H9 (cell line): ENCODE measurements at regions not wholly inside any gene's neighbourhood (a gene's known extent, or its start where the extent isn't known, plus 50 kb on each side); places are given as distances from the start of the nearest gene placed in this dataset.

Source experiments
- DNase-seq: peaks from one replicate; pipeline ENCODE4 v3.0.0-alpha.2; 2017
- H2AFZ ChIP-seq: one replicate; pipeline ENCODE4 v1.6.1; 2013; ENCODE audit warnings: mild to moderate bottlenecking, low read length, control low read depth, moderate library complexity
- H2AK5ac ChIP-seq: 2 replicates; pipeline ENCODE4 v1.6.1; 2013; ENCODE audit warnings: low read length, control low read depth, mixed read lengths; ENCODE audit not compliant: insufficient read length
- H2BK120ac ChIP-seq: one replicate; pipeline ENCODE4 v1.6.1; 2013; ENCODE audit warnings: low read depth, mild to moderate bottlenecking, low read length, control low read depth, inconsistent platforms; ENCODE audit not compliant: poor library complexity, severe bottlenecking
- H2BK12ac ChIP-seq: 2 replicates; pipeline ENCODE4 v1.6.1; 2013; ENCODE audit warnings: low read length, control low read depth, mixed read lengths, low read depth; ENCODE audit not compliant: insufficient read length
- H2BK15ac ChIP-seq: 2 replicates; pipeline ENCODE4 v1.6.1; 2013; ENCODE audit warnings: low read depth, low read length, control low read depth
- H2BK20ac ChIP-seq: one replicate; pipeline ENCODE4 v1.6.1; 2013; ENCODE audit warnings: low read depth, mild to moderate bottlenecking, low read length, control low read depth, inconsistent platforms; ENCODE audit not compliant: poor library complexity, severe bottlenecking
- H2BK5ac ChIP-seq: 2 replicates; pipeline ENCODE4 v1.6.1; 2013; ENCODE audit warnings: low read length, control low read depth, mixed read lengths; ENCODE audit not compliant: insufficient read length
- H3K14ac ChIP-seq: 2 replicates; pipeline ENCODE4 v1.6.1; 2013; ENCODE audit warnings: low read length, control low read depth; ENCODE audit not compliant: insufficient read depth
- H3K18ac ChIP-seq: 2 replicates; pipeline ENCODE4 v1.6.1; 2013; ENCODE audit warnings: low read depth, mild to moderate bottlenecking, mixed read lengths, low read length, control low read depth; ENCODE audit not compliant: insufficient read length
- H3K23ac ChIP-seq: 2 replicates; pipeline ENCODE4 v1.6.1; 2013; ENCODE audit warnings: low read length, control low read depth, mixed read lengths, low read depth; ENCODE audit not compliant: insufficient read length
- H3K23me2 ChIP-seq: 2 replicates; pipeline ENCODE4 v1.6.1; 2013; ENCODE audit warnings: low read depth, mild to moderate bottlenecking, mixed read lengths, low read length, control low read depth; ENCODE audit not compliant: insufficient read length, poor library complexity, severe bottlenecking
- H3K27ac ChIP-seq: 2 replicates; pipeline ENCODE4 v1.5.1; 2013; ENCODE audit warnings: low read length, control low read depth, mixed read lengths, low read depth; ENCODE audit not compliant: insufficient read length
- H3K27me3 ChIP-seq: 2 replicates; pipeline ENCODE4 v1.6.1; 2013; ENCODE audit warnings: low read length, control low read depth, inconsistent platforms; ENCODE audit not compliant: insufficient read depth
- H3K4ac ChIP-seq: 2 replicates; pipeline ENCODE4 v1.6.1; 2013; ENCODE audit warnings: low read depth, mild to moderate bottlenecking, control low read depth, inconsistent platforms, low read length, moderate library complexity
- H3K4me1 ChIP-seq: 2 replicates; pipeline ENCODE4 v1.6.1; 2013; ENCODE audit warnings: low read length, control low read depth, inconsistent platforms; ENCODE audit not compliant: insufficient read depth
- H3K4me2 ChIP-seq: 2 replicates; pipeline ENCODE4 v1.6.1; 2013; ENCODE audit warnings: low read length, control low read depth, mixed read lengths; ENCODE audit not compliant: insufficient read length, insufficient read depth
- H3K56ac ChIP-seq: 2 replicates; pipeline ENCODE4 v1.6.1; 2013; ENCODE audit warnings: low read depth, mild to moderate bottlenecking, mixed read lengths, low read length, control low read depth; ENCODE audit not compliant: insufficient read length
- H3K79me1 ChIP-seq: 2 replicates; pipeline ENCODE4 v1.6.1; 2013; ENCODE audit warnings: low read depth, mild to moderate bottlenecking, moderate library complexity, low read length, control low read depth, inconsistent platforms; ENCODE audit not compliant: insufficient read depth, poor library complexity, severe bottlenecking
- H3K79me2 ChIP-seq: 2 replicates; pipeline ENCODE4 v1.6.1; 2013; ENCODE audit warnings: low read length, control low read depth, inconsistent platforms; ENCODE audit not compliant: insufficient read depth
- H3K9ac ChIP-seq: 2 replicates; pipeline ENCODE4 v1.6.1; 2013; ENCODE audit warnings: low read length, control low read depth, mixed read lengths; ENCODE audit not compliant: insufficient read length; ENCODE audit errors: extremely low read depth
- H3K9me3 ChIP-seq: one replicate; pipeline ENCODE4 v1.6.1; 2013; ENCODE audit warnings: low read depth, low read length, inconsistent platforms; ENCODE audit not compliant: control insufficient read depth
- H3T11ph ChIP-seq: one replicate; pipeline ENCODE4 v1.6.1; 2013; ENCODE audit warnings: mild to moderate bottlenecking, low read length, control low read depth, inconsistent platforms
- H4K20me1 ChIP-seq: one replicate; pipeline ENCODE4 v1.6.1; 2013; ENCODE audit not compliant: control insufficient read depth, insufficient read length, insufficient read depth
- H4K5ac ChIP-seq: 2 replicates; pipeline ENCODE4 v1.6.1; 2013; ENCODE audit warnings: low read depth, mild to moderate bottlenecking, mixed read lengths, low read length, control low read depth; ENCODE audit not compliant: insufficient read length
- H4K8ac ChIP-seq: replicated peaks from 2 replicates; pipeline ENCODE4 v1.6.1; 2013; ENCODE audit warnings: low read length, control low read depth, mixed read lengths, low read depth; ENCODE audit not compliant: insufficient read length
- H4K91ac ChIP-seq: 2 replicates; pipeline ENCODE4 v1.6.1; 2013; ENCODE audit warnings: low read depth, mild to moderate bottlenecking, moderate library complexity, mixed read lengths, low read length, control low read depth; ENCODE audit not compliant: insufficient read length
- H3K27ac Mint-ChIP-seq, 3 experiments: 2 replicates in 2 of 3; 3 replicates in 1 of 3; pipeline ENCODE4 v1.8.0; 2020 to 2021; ENCODE audit warnings: mixed read lengths in 3 of 3, mild to moderate bottlenecking in 1 of 3, moderate library complexity in 1 of 3
- H3K27me3 Mint-ChIP-seq: 2 replicates; pipeline ENCODE4 v1.8.0; 2021; ENCODE audit warnings: low read depth, mild to moderate bottlenecking, moderate library complexity, mixed read lengths
- H3K36me3 Mint-ChIP-seq, 3 experiments: 2 replicates in 2 of 3; 3 replicates in 1 of 3; pipeline ENCODE4 v1.8.0; 2020 to 2021; ENCODE audit warnings: low read depth in 3 of 3, mixed read lengths in 3 of 3; ENCODE audit not compliant: insufficient read depth in 1 of 3
- H3K4me1 Mint-ChIP-seq, 2 experiments: 2 replicates each; pipeline ENCODE4 v1.8.0; 2020; ENCODE audit warnings: mixed read lengths in 2 of 2
- H3K4me3 Mint-ChIP-seq, 2 experiments: 2 replicates in 1 of 2; 3 replicates in 1 of 2; pipeline ENCODE4 v1.8.0; 2020 to 2021; ENCODE audit warnings: mild to moderate bottlenecking in 2 of 2, mixed read lengths in 2 of 2, moderate library complexity in 1 of 2
- H3K9me3 Mint-ChIP-seq, 2 experiments: 2 replicates in 1 of 2; 3 replicates in 1 of 2; pipeline ENCODE4 v1.8.0; 2020; ENCODE audit warnings: mild to moderate bottlenecking in 2 of 2, mixed read lengths in 2 of 2, moderate library complexity in 1 of 2
- CTCF ChIP-seq: fragments of 200-600 bp; sonication (generic); conservative IDR thresholded peaks from 3 replicates; pipeline ENCODE4 v1.8.0; 2021; ENCODE audit warnings: antibody characterized with exemption, mild to moderate bottlenecking
- WGBS: extraction: QIAGEN DNeasy Blood & Tissue Kit; methylation state at CpG from one replicate; pipeline ENCODE4 v1.1.7; 2013; ENCODE audit warnings: missing lambda C conversion rate, low lambda C conversion rate, mixed read lengths; ENCODE audit not compliant: insufficient read length; ENCODE audit errors: extremely low coverage; 5-methylcytosine and 5-hydroxymethylcytosine counted together

- H3K27me3 ChIP-seq = no peaks in the 10 kb centered on the region
- no peak overlapping the region for H2BK12ac ChIP-seq
- no peaks in the 10 kb centered on the region for H3K79me1 ChIP-seq
- Mint-ChIP-seq H3K27ac (no peak overlapping the region), H3K27me3 (peaks cover 10% of the 10 kb centered on the region), H3K9me3 (no peaks in the 10 kb centered on the region), H3K36me3 (no peaks in the 10 kb centered on the region), H3K4me1 (peaks cover 8 to 9% of the 10 kb centered on the region in 2 experiments), H3K4me3 (no peak overlapping the region)
- no peak overlapping the region for H2BK5ac ChIP-seq
- no peak overlapping the region for H3K56ac ChIP-seq
- no peak overlapping the region for H2AFZ ChIP-seq
- H3K9ac ChIP-seq = no peak overlapping the region
- no peak overlapping the region for H3K18ac ChIP-seq
- no peaks in the 10 kb centered on the region for H3K4me1 ChIP-seq
- H4K20me1 ChIP-seq = no peaks in the 10 kb centered on the region
- no CpG with 5 or more reads among the region's 4 CpGs for WGBS
- H3K23me2 ChIP-seq = no peaks in the 10 kb centered on the region
- H3K27ac ChIP-seq = no peak overlapping the region
- H2BK120ac ChIP-seq = no peak overlapping the region
- no peaks in the 10 kb centered on the region for H3K79me2 ChIP-seq
- DNase-seq = no peak
- H2BK20ac ChIP-seq = no peak overlapping the region
- H2BK15ac ChIP-seq = no peak overlapping the region
- no peak overlapping the region for H3K4ac ChIP-seq
- H4K5ac ChIP-seq = no peak overlapping the region
- no peaks in the 10 kb centered on the region for H3K9me3 ChIP-seq
- H3K23ac ChIP-seq = no peak overlapping the region
- H3T11ph ChIP-seq = no peak overlapping the region
- H3K14ac ChIP-seq = no peak overlapping the region
- no peak overlapping the region for H4K91ac ChIP-seq
- H4K8ac ChIP-seq = no peak overlapping the region
- no peak for TF ChIP-seq CTCF
- no peak overlapping the region for H3K4me2 ChIP-seq
- H2AK5ac ChIP-seq = no peak overlapping the region
These were observed 183.7 kb upstream of the COPS8 start for GRCh38 chr2:236901956-236902355.
